ENCODE measurements at regions not wholly inside any gene's neighbourhood (a gene's known extent, or its start where the extent isn't known, plus 50 kb on each side); places are given as distances from the start of the nearest gene placed in this dataset.

DNA sequence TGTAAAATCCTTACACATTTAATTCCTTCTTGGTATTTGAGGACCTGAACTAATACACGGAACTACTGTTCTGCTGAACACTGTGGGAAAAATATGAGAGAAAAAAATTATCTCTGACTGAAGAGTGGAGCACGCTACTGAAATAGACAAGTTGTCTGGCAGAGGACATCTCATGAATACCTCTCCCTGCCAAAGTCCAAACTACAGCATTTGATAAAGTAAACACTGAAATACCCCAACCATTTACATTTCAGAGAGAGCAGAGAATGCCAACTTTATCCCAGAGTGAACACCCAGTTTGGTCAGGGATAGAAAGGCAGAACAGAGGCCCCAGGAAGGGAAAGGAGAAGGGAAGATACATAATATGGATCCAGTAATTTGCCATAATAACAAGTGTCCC, 920.7 kb downstream of the SQOR start:
- DNase-seq (ENCODE audit: low spot score, unreplicated experiment) = no peak
- Mint-ChIP-seq H3K4me1 (ENCODE audit: low read depth) (peaks cover 2% of the 10 kb centered on the region), H3K27me3 (no peaks in the 10 kb centered on the region), H3K9me3 (ENCODE audit: low read depth) (no peaks in the 10 kb centered on the region), H3K36me3 (ENCODE audit: insufficient read depth) (no peaks in the 10 kb centered on the region), H3K4me3 (ENCODE audit: low read depth) (no peak overlapping the region), H3K27ac (no peak overlapping the region)
- no peak for TF ChIP-seq CTCF (IDR thresholded peaks at IDR 0.05; ENCODE audit: unreplicated experiment)

DNA sequence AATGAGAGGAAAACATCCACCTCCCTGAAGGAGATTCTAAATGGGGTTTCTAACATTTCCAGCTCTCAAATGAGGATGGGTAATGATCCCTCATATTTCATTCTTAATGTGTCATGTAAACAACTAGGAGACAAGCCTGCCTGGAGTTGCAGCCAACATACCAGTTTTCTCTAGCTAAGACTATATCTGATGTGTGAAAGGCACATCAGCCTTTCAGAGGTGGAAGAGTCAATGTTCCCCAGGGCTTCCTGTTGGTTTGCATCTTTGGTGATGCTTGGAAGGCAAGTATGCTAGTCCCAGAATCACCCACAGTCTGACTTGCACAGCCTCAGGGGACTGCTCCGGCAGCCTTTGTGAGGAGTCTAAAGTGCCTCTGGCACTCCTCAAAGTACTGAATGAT, 921.2 kb downstream of the SQOR start:
- no peaks in the 10 kb centered on the region for H3K27me3 Mint-ChIP-seq
- no peak overlapping the region for H3K4me3 Mint-ChIP-seq (ENCODE audit: low read depth)
- H3K36me3 Mint-ChIP-seq (ENCODE audit: insufficient read depth) = no peaks in the 10 kb centered on the region
- H3K27ac Mint-ChIP-seq = no peak overlapping the region
- no peak for TF ChIP-seq CTCF (IDR thresholded peaks at IDR 0.05; ENCODE audit: unreplicated experiment)
- no peak for DNase-seq (ENCODE audit: low spot score, unreplicated experiment)
- H3K9me3 Mint-ChIP-seq (ENCODE audit: low read depth) = no peaks in the 10 kb centered on the region
- peaks cover 2% of the 10 kb centered on the region for H3K4me1 Mint-ChIP-seq (ENCODE audit: low read depth)

DNA sequence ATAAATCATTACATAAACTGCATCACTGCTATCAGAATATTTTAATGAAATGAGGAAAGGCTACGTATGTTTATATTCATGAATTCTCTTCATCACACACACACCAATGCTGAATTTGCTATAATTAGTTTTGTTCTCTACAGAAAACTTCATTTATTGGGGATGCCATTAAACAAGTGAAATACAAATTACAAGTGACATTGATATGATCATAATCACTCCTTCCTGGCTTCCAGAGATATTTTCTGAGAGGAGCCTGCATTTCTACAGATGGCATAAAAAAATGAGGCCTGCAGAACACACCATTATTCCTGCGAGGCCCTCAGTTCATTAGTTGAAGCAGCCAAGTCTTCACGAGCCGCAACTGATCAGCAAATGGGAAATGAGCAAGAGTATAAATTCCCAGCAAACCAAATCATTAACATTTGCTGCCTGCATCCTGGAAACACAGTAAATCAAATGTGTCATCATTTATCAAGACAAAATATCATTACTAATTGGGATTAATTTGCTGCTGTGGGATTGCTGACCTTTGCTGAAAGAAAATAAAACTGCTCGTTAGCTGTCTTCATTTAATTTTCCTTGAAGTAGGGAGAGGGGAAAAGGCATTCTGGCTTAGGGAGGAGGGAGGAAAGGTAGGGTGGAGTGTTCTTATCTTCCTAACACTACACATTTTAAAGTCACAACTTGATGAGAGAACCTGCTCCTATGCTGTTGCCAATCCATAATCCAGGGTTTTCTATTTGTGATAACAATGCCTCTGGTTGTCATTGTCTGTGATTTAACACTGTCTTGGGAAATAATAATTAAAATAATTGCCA, 921.9 kb downstream of the SQOR start:
- H3K36me3 Mint-ChIP-seq (ENCODE audit: insufficient read depth) = no peaks in the 10 kb centered on the region
- peaks cover 2% of the 10 kb centered on the region for H3K4me1 Mint-ChIP-seq (ENCODE audit: low read depth)
- H3K27me3 Mint-ChIP-seq = no peaks in the 10 kb centered on the region
- no peak for DNase-seq (ENCODE audit: low spot score, unreplicated experiment)
- no peaks in the 10 kb centered on the region for H3K9me3 Mint-ChIP-seq (ENCODE audit: low read depth)
- H3K27ac Mint-ChIP-seq = no peak overlapping the region
- no peak overlapping the region for H3K4me3 Mint-ChIP-seq (ENCODE audit: low read depth)
- no peak for TF ChIP-seq CTCF (IDR thresholded peaks at IDR 0.05; ENCODE audit: unreplicated experiment)

- Mint-ChIP-seq H3K4me3 (ENCODE audit: low read depth) (no peak overlapping the region), H3K27ac (no peak overlapping the region), H3K36me3 (ENCODE audit: insufficient read depth) (no peaks in the 10 kb centered on the region), H3K27me3 (no peaks in the 10 kb centered on the region), H3K4me1 (ENCODE audit: low read depth) (peaks cover 3% of the 10 kb centered on the region), H3K9me3 (ENCODE audit: low read depth) (no peaks in the 10 kb centered on the region)
- no peak for TF ChIP-seq CTCF (IDR thresholded peaks at IDR 0.05; ENCODE audit: unreplicated experiment)
- DNase-seq (ENCODE audit: low spot score, unreplicated experiment) = no peak
Observed at GRCh38 chr15:46567968-46568367, 933.1 kb downstream of the SQOR start.

- H3K36me3 Mint-ChIP-seq (ENCODE audit: insufficient read depth) = no peaks in the 10 kb centered on the region
- H3K27me3 Mint-ChIP-seq = no peaks in the 10 kb centered on the region
- no peaks in the 10 kb centered on the region for H3K9me3 Mint-ChIP-seq (ENCODE audit: low read depth)
- no peak for TF ChIP-seq CTCF (IDR thresholded peaks at IDR 0.05; ENCODE audit: unreplicated experiment)
- H3K4me1 Mint-ChIP-seq (ENCODE audit: low read depth) = peaks cover 14% of the 10 kb centered on the region
- DNase-seq (ENCODE audit: low spot score, unreplicated experiment) = no peak
- H3K27ac Mint-ChIP-seq = no peak overlapping the region
- no peak overlapping the region for H3K4me3 Mint-ChIP-seq (ENCODE audit: low read depth)
Observed at GRCh38 chr15:46569781-46570180, 935.0 kb downstream of the SQOR start.

Data from progenitor cell of endocrine pancreas (in vitro differentiated cells).